ENCODE measurements at regions not wholly inside any gene's neighbourhood (a gene's known extent, or its start where the extent isn't known, plus 50 kb on each side); places are given as distances from the start of the nearest gene placed in this dataset.
"Not testable (repeated sequence)": the region's sequence is repeated elsewhere in the genome, so short reads cannot be mapped to it uniquely, and the experiment has no call there.

GRCh38 chr6:137395316-137395715 lies 98.9 kb downstream of the OLIG3 start:
- DNase-seq = no peak

- peak; percentile 14 for DNase-seq
Observed at GRCh38 chr6:137391061-137391814, 103.0 kb downstream of the OLIG3 start.

- DNase-seq = no peak
Observed at GRCh38 chr6:137390334-137390733, 103.9 kb downstream of the OLIG3 start.

- DNase-seq = peak; percentile 12
Observed at GRCh38 chr6:137389150-137389704, 105.0 kb downstream of the OLIG3 start.

GRCh38 chr6:137387096-137387764 lies 107.0 kb downstream of the OLIG3 start:
- no peak for DNase-seq

GRCh38 chr6:137383287-137383686 lies 110.9 kb downstream of the OLIG3 start:
- not testable (repeated sequence) for DNase-seq

GRCh38 chr6:137378090-137378369 lies 116.2 kb downstream of the OLIG3 start:
- no peak for DNase-seq

- no peak for DNase-seq
Observed at GRCh38 chr6:137373296-137373695, 120.9 kb downstream of the OLIG3 start.

GRCh38 chr6:137372532-137372931 lies 121.7 kb downstream of the OLIG3 start:
- DNase-seq = no peak

GRCh38 chr6:137371634-137372016 lies 122.6 kb downstream of the OLIG3 start:
- DNase-seq = no peak

GRCh38 chr6:137370871-137371633 lies 123.1 kb downstream of the OLIG3 start:
- no peak for DNase-seq

- no peak for DNase-seq
Observed at GRCh38 chr6:137369136-137369535, 125.1 kb downstream of the OLIG3 start.

- no peak for DNase-seq
Observed at GRCh38 chr6:137365707-137366437, 128.3 kb downstream of the OLIG3 start.

- DNase-seq = peak; percentile 54
Observed at GRCh38 chr6:137363805-137364138, 130.4 kb downstream of the OLIG3 start.

- DNase-seq = peak; percentile 55
Observed at GRCh38 chr6:137362878-137363804, 131.1 kb downstream of the OLIG3 start.

GRCh38 chr6:137361701-137362100 lies 132.5 kb downstream of the OLIG3 start:
- DNase-seq = no peak

GRCh38 chr6:137358273-137358672 lies 135.9 kb downstream of the OLIG3 start:
- no peak for DNase-seq

- no peak for DNase-seq
Observed at GRCh38 chr6:137357948-137358266, 136.3 kb downstream of the OLIG3 start.

GRCh38 chr6:137357263-137357947 lies 136.8 kb downstream of the OLIG3 start:
- DNase-seq = no peak

- no peak for DNase-seq
Observed at GRCh38 chr6:137353842-137354397, 134.7 kb upstream of the IFNGR1 start.

- peak; percentile 10 for DNase-seq
Observed at GRCh38 chr6:137353346-137353745, 134.2 kb upstream of the IFNGR1 start.

All from fibroblast of upper back skin (primary cell).